Astrocyte of the cerebellum (primary cell): ENCODE measurements at regions not wholly inside any gene's neighbourhood (a gene's known extent, or its start where the extent isn't known, plus 50 kb on each side); places are given as distances from the start of the nearest gene placed in this dataset.

Experiments used
- DNase-seq: peaks from one replicate; pipeline ENCODE4 v3.0.0-alpha.2; 2011; ENCODE audit warnings: low read depth
- H3K4me3 ChIP-seq: 2 replicates; pipeline ENCODE4 v1.5.1; 2011; ENCODE audit warnings: mild to moderate bottlenecking, low read depth, low read length, moderate library complexity
- in situ Hi-C: cut with HindIII; loops from 2 replicates; pipeline ENCODE4 v1.10.0; 2017; ENCODE audit warnings: low sequenced_read_pairs
- TF ChIP-seq, protein P1 (sequence below): IDR thresholded peaks from 2 replicates; pipeline ENCODE4 v1.5.1; 2012; ENCODE audit warnings: low read length, low read depth, moderate library complexity, mild to moderate bottlenecking; ENCODE audit errors: missing control alignments

DNA sequence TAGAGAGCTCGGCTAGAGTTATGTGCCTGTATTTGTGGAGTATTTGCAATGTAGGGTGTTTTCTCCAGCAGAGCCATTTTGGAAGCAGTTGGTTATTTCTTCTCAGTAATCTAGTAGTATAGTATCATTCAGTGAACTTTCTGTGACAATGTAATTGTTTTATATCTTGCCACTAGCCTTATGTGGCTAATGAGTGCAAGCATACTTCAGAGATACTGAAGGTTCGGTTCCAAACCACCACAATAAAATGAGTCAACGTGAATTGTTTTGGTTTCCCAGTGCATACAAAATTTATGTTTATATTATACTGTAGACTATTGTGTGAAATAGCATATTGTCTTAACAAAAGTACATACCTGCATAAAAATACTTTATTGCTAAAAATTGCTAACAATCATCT, 286.9 kb upstream of the TBL1XR1 start:
- in situ Hi-C loops: no loop called here
- H3K4me3 ChIP-seq: no peak overlapping the region
- no peak for DNase-seq
- TF ChIP-seq, protein P1, sequence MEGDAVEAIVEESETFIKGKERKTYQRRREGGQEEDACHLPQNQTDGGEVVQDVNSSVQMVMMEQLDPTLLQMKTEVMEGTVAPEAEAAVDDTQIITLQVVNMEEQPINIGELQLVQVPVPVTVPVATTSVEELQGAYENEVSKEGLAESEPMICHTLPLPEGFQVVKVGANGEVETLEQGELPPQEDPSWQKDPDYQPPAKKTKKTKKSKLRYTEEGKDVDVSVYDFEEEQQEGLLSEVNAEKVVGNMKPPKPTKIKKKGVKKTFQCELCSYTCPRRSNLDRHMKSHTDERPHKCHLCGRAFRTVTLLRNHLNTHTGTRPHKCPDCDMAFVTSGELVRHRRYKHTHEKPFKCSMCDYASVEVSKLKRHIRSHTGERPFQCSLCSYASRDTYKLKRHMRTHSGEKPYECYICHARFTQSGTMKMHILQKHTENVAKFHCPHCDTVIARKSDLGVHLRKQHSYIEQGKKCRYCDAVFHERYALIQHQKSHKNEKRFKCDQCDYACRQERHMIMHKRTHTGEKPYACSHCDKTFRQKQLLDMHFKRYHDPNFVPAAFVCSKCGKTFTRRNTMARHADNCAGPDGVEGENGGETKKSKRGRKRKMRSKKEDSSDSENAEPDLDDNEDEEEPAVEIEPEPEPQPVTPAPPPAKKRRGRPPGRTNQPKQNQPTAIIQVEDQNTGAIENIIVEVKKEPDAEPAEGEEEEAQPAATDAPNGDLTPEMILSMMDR: no peak

DNA sequence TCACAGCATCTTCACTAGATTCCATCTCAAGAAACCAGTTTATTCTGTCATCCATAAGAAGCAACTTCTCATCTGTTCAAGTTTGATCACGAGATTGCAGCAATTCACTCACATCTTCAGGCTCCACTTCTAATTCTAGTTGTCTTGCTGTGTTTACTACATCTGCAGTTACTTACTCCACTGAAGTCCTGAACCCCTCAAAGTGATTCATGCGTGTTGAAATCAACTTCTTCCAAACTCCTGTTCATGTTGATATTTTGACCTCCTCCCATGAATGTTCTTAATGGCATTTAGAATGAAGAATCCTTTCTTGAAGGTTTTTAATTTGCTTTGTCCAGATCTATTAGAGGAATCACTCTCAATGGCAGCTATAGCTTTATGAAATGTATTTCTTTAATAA, 287.6 kb upstream of the TBL1XR1 start:
- H3K4me3 ChIP-seq: no peak overlapping the region
- TF ChIP-seq, protein P1: no peak
- in situ Hi-C loops: no loop called here
- no peak for DNase-seq

DNA sequence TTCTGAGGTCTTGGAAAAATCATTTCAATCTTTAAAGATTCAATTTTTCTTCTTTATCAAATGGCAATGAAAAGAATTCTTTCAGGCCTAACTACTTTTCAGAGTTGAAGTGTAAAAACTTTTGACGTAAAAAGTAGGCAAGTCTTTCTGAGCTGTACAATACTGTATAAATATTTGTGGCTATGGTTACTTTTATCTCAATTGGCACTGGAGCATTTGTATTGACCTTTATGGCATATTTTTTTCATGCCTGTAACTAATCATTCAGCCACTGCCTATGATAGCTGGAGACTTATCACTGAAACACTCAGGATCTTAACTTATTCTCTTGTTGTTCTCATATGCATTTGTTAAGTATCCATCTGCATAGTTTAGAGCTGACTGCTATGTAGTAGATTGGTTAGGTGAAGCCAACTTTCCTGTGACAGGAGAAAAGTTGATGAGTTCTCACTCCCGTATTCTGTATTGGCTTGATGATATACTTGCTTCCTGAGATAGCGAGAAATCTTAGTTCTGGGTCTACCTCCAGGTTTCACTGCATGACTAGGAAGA, 290.4 kb upstream of the TBL1XR1 start:
- TF ChIP-seq, protein P1: no peak
- DNase-seq: no peak
- in situ Hi-C loops: no loop called here
- no peak overlapping the region for H3K4me3 ChIP-seq

DNA sequence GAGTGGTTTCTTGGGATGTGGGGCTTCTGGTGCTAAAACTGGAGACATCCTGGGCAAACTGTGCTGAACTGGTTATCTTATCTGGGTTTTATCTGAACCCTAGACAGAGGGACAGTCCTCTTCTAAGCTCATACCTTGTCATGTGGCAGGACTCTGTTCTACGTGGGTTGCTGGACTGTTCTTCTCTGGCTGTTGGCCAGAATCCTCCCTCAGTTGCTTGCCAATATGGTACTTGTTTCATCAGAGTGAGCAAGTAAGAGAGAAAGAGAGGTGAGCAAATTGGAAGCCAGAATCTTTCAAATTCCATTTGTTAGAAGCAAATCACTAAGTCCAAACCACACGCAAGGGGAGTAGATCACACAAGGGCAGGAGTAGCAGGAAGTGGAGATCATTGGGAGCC, 291.5 kb upstream of the TBL1XR1 start:
- in situ Hi-C loops: no loop called here
- no peak overlapping the region for H3K4me3 ChIP-seq
- no peak for DNase-seq
- TF ChIP-seq, protein P1: no peak

DNA sequence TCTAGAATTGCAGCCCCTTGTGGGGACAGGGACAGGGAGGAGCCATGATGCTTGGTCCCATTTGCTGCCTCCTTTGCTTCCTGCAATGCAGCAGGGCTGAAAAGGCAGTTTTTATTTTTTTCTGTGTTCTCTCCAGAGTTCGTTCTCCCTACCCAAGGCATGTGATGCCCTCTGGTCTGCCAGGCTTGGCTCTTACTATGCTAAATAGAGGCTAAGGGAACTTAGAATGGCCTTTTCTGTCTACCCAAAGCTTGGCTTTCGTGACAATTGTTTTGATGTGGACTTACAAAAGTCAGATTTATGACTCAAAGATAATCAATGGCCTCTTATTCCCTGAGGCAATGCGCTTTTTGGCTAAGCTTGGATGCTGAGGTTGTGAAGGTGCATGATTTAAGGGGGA, 293.3 kb upstream of the TBL1XR1 start:
- no peak overlapping the region for H3K4me3 ChIP-seq
- in situ Hi-C loops: no loop called here
- no peak for DNase-seq
- TF ChIP-seq, protein P1: no peak

DNA sequence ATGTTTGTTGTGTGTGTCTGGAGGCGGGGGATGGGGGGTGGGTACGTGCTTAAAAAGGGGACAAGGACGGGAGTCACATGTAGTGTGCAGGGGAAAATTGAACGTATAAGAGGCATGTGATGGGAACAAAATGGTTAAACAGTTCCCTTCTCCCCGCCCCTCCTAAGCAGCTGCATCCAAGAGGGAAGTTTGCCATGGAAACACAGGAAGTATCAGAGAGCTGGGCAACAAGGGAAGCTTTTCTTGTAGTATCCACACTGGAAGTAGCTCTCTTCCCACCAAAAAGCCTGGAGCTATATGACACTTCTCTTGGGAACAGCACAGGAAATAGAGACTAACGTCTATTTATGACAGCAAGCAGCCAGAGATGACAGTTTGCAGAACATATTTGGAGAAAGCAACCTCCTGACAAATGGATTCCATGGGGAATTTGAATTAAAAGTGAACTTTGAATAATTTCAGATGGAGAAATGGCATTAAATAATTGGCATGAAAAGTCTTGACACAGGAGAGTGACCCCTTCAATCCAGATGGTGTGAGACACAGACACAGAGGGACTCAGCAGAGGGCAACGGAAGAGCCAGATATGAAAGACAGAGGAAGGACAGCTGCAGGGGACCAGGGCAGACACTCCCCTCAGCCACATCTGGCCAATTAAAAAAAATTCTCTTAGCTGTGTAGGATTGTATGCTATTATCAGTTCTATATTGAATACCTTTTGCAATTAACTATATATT, 294.2 kb upstream of the TBL1XR1 start:
- DNase-seq: no peak
- TF ChIP-seq, protein P1: no peak
- no peak overlapping the region for H3K4me3 ChIP-seq
- in situ Hi-C loops: no loop called here
